MM.1S (cell line): ENCODE measurements at regions not wholly inside any gene's neighbourhood (a gene's known extent, or its start where the extent isn't known, plus 50 kb on each side); places are given as distances from the start of the nearest gene placed in this dataset.
"Not testable (repeated sequence)": the region's sequence is repeated elsewhere in the genome, so short reads cannot be mapped to it uniquely, and the experiment has no call there.

Experiments
- DNase-seq: peaks from one replicate; pipeline ENCODE4 v3.0.0-alpha.2; 2015
- H2AFZ ChIP-seq: fragments of 300-600 bp; sonication (generic); 2 replicates; pipeline ENCODE4 v1.6.0; 2016; ENCODE audit warnings: antibody characterized with exemption, low read length
- H3F3A ChIP-seq: fragments of 300-600 bp; sonication (generic); 2 replicates; pipeline ENCODE4 v1.6.1; 2016; ENCODE audit warnings: mild to moderate bottlenecking, antibody characterized with exemption, low read length, moderate library complexity, mixed read lengths; ENCODE audit not compliant: insufficient read depth
- H3K27ac ChIP-seq: fragments of 300-600 bp; sonication (generic); 2 replicates; pipeline ENCODE4 v1.5.1; 2016; ENCODE audit warnings: mild to moderate bottlenecking, low read length
- H3K27me3 ChIP-seq: fragments of 300-600 bp; sonication (generic); replicated peaks from 2 replicates; pipeline ENCODE4 v1.6.0; 2016; ENCODE audit warnings: low read length; ENCODE audit not compliant: insufficient read depth
- H3K36me3 ChIP-seq: fragments of 300-600 bp; sonication (generic); replicated peaks from 2 replicates; pipeline ENCODE4 v1.6.1; 2016; ENCODE audit warnings: mild to moderate bottlenecking, low read length, mixed read lengths; ENCODE audit not compliant: insufficient read depth
- H3K4me1 ChIP-seq: fragments of 300-600 bp; sonication (generic); 2 replicates; pipeline ENCODE4 v1.6.1; 2016; ENCODE audit warnings: low read length, mixed read lengths
- H3K4me2 ChIP-seq: fragments of 300-600 bp; sonication (generic); 2 replicates; pipeline ENCODE4 v1.6.0; 2016; ENCODE audit warnings: low read depth, low read length
- H3K4me3 ChIP-seq: fragments of 300-600 bp; sonication (generic); 2 replicates; pipeline ENCODE4 v1.5.1; 2016; ENCODE audit warnings: low read length, mixed read lengths
- H3K79me2 ChIP-seq: fragments of 300-600 bp; sonication (generic); 2 replicates; pipeline ENCODE4 v1.6.1; 2016; ENCODE audit warnings: mixed run types, low read length, mixed read lengths
- H3K9ac ChIP-seq: fragments of 300-600 bp; sonication (generic); 2 replicates; pipeline ENCODE4 v1.6.1; 2016; ENCODE audit warnings: low read length, mixed read lengths
- H3K9me2 ChIP-seq: fragments of 300-600 bp; sonication (generic); replicated peaks from 2 replicates; pipeline ENCODE4 v1.6.1; 2016; ENCODE audit warnings: mild to moderate bottlenecking, low read length, mixed read lengths; ENCODE audit not compliant: insufficient read depth
- H3K9me3 ChIP-seq: fragments of 300-600 bp; sonication (generic); replicated peaks from 2 replicates; pipeline ENCODE4 v1.6.1; 2016; ENCODE audit warnings: mild to moderate bottlenecking, low read length, mixed read lengths; ENCODE audit not compliant: insufficient read depth
- H4K20me1 ChIP-seq: fragments of 300-600 bp; sonication (generic); 2 replicates; pipeline ENCODE4 v1.6.1; 2016; ENCODE audit warnings: mild to moderate bottlenecking, low read length, moderate library complexity, mixed read lengths; ENCODE audit not compliant: insufficient read depth
- CTCF ChIP-seq: fragments of 300-600 bp; sonication (generic); IDR thresholded peaks from 2 replicates; pipeline ENCODE4 v1.5.1; 2016; ENCODE audit warnings: antibody characterized with exemption, low read length, mixed read lengths
- EZH2 ChIP-seq: fragments of 300-600 bp; sonication (generic); optimal IDR thresholded peaks from 2 replicates; pipeline ENCODE3; 2017; ENCODE audit warnings: low read depth, mild to moderate bottlenecking, antibody characterized with exemption, low read length, mixed read lengths
- EZH2phosphoT487 ChIP-seq: fragments of 300-600 bp; sonication (generic); IDR thresholded peaks from 2 replicates; pipeline ENCODE4 v1.6.1; 2018; ENCODE audit warnings: antibody characterized with exemption, low read length

GRCh38 chr14:22370084-22370847 lies 218.8 kb downstream of the DAD1 start:
- Histone ChIP-seq H3K79me2 (no peaks in the 10 kb centered on the region), H3K4me2 (no peak overlapping the region), H3K9ac (no peak overlapping the region), H3K9me3 (no peaks in the 10 kb centered on the region), H3K4me1 (no peaks in the 10 kb centered on the region), H3K27ac (no peak overlapping the region), H3K4me3 (no peak overlapping the region), H2AFZ (no peak overlapping the region), H3K27me3 (no peaks in the 10 kb centered on the region), H3F3A (no peaks in the 10 kb centered on the region), H3K36me3 (no peaks in the 10 kb centered on the region), H3K9me2 (no peaks in the 10 kb centered on the region), H4K20me1 (no peaks in the 10 kb centered on the region)
- TF ChIP-seq EZH2phosphoT487 (no peak), CTCF (no peak), EZH2 (no peak)
- no peak for DNase-seq

GRCh38 chr14:22358726-22359125 lies 230.3 kb downstream of the DAD1 start:
- no peak for DNase-seq

GRCh38 chr14:22349281-22349680 lies 239.7 kb downstream of the DAD1 start:
- not testable (repeated sequence) for H3K27me3 ChIP-seq, H3K4me2 ChIP-seq, H4K20me1 ChIP-seq, H2AFZ ChIP-seq, H3K9ac ChIP-seq, H3K9me2 ChIP-seq, H3K4me1 ChIP-seq, H3K4me3 ChIP-seq, H3F3A ChIP-seq, H3K9me3 ChIP-seq, H3K36me3 ChIP-seq, H3K79me2 ChIP-seq, H3K27ac ChIP-seq, DNase-seq

More at GRCh38 chr14:22358726-22359125, 230.3 kb downstream of the DAD1 start:
- Histone ChIP-seq H3K9me2 (no peaks in the 10 kb centered on the region), H3K27me3 (no peaks in the 10 kb centered on the region), H3K27ac (no peak overlapping the region), H2AFZ (no peak overlapping the region), H3K36me3 (no peaks in the 10 kb centered on the region), H3K9ac (no peak overlapping the region), H3K4me1 (no peaks in the 10 kb centered on the region), H3K4me3 (no peak overlapping the region), H4K20me1 (no peaks in the 10 kb centered on the region), H3K9me3 (no peaks in the 10 kb centered on the region), H3K79me2 (no peaks in the 10 kb centered on the region), H3F3A (no peaks in the 10 kb centered on the region), H3K4me2 (no peak overlapping the region)
- no peak for TF ChIP-seq CTCF
- TF ChIP-seq EZH2phosphoT487, result no peak
- no peak for TF ChIP-seq EZH2

- no peaks in the 10 kb centered on the region for H4K20me1 ChIP-seq
- no peaks in the 10 kb centered on the region for H3K4me1 ChIP-seq
- H3K9ac ChIP-seq, result no peak overlapping the region
- no peaks in the 10 kb centered on the region for H3K9me3 ChIP-seq
- no peak overlapping the region for H3K4me3 ChIP-seq
- no peak for DNase-seq
- no peaks in the 10 kb centered on the region for H3K27me3 ChIP-seq
- no peak overlapping the region for H3K4me2 ChIP-seq
- H3K27ac ChIP-seq, result no peak overlapping the region
- no peaks in the 10 kb centered on the region for H3K36me3 ChIP-seq
- H3K79me2 ChIP-seq, result no peaks in the 10 kb centered on the region
- no peak overlapping the region for H2AFZ ChIP-seq
- TF ChIP-seq EZH2, result no peak
- no peak for TF ChIP-seq CTCF
- H3K9me2 ChIP-seq, result no peaks in the 10 kb centered on the region
- no peaks in the 10 kb centered on the region for H3F3A ChIP-seq
Measured at GRCh38 chr14:22344673-22345072, 244.4 kb downstream of the DAD1 start.

GRCh38 chr14:22344209-22344608 lies 244.8 kb downstream of the DAD1 start:
- not testable (repeated sequence) for H3K79me2 ChIP-seq, H2AFZ ChIP-seq, H3K4me1 ChIP-seq, DNase-seq, H4K20me1 ChIP-seq, H3K9ac ChIP-seq, H3K4me3 ChIP-seq, H3K4me2 ChIP-seq, H3F3A ChIP-seq, H3K27ac ChIP-seq, H3K27me3 ChIP-seq, H3K36me3 ChIP-seq, H3K9me2 ChIP-seq, H3K9me3 ChIP-seq
